GM19468 (cell line): ENCODE measurements at regions not wholly inside any gene's neighbourhood (a gene's known extent, or its start where the extent isn't known, plus 50 kb on each side); places are given as distances from the start of the nearest gene placed in this dataset.
"Not testable (repeated sequence)": the region's sequence is repeated elsewhere in the genome, so short reads cannot be mapped to it uniquely, and the experiment has no call there.

ENCODE experiments used
- ATAC-seq: cut with Tn5 transposase; IDR thresholded peaks from one replicate; pipeline ENCODE4 v1.9.1; 2021; ENCODE audit warnings: mild to moderate bottlenecking, moderate library complexity, moderate number of reproducible peaks; ENCODE audit not compliant: unreplicated experiment; ENCODE audit errors: extremely low read depth

DNA sequence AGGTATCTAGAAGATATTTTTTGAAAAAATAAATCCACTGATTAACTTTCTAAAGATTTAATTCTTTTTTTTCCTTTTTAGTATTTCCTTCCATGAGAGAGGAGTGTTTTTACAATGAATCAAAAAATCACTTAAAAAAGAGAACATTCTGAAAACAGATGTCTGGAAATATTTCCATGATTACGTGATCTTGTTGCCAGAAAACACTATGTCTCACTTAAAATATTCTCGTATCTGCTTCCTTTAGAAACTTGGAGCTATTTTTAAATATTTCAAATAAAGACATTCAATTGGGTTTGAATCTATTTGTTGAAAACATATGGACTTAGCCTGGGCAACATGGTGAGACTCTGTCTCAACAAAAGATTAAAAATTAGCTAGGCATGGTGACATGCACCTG, 232.8 kb upstream of the RASGEF1B start:
- ATAC-seq, result no peak

DNA sequence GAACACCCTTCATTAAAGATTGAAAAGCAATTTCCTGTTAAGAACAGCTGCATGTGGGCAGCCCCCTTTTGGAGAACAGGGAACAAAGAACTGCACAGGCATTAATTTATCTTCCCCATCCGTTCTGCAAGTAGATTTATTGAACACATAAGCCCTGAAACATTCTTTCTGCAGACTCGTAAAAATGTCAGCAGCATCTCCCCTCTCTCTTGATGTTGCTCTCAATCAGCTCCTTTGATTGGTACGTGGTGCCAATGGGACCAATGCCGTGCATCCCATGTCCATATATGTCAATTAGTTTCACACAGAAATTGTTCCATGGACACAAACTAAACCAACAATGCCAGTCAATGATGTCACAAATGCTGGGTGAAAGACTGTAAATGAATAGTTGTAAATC, 228.5 kb upstream of the RASGEF1B start:
- no peak for ATAC-seq

DNA sequence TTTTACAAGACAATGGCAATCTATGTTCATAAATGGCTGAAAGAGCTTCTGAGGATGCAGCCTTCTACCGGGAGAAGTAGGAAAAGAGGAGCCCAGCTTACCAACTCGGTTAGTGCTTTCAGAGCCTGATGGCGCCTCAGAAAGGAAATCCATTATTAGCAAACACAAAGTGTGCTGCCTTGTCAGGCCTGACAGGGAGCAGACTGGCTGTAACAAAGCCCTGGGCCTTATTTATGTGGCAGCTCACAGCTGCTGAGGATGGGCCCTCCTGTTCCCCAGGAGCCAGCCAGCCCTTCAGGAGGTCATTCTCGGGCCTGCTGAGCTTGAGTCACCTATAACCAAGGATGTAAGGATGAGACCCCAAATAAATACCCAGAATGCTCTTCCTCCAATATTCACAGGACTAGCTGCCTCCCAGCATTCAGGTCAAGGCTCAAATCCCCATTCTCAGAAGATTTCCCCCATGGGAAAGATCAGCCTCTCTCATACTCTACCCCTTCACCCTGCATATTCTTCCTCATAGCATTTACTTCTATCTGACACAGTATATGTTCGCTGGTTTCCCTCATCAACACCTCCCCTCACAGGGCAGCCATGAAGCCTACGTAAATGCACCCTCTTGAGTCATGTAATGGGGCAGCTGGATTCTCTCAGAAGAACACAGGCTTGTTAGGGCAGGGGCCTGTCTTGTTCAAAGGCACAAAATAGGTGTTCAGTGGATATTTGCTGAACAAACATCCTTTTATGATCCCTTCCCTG, 227.0 kb upstream of the RASGEF1B start:
- no peak for ATAC-seq

DNA sequence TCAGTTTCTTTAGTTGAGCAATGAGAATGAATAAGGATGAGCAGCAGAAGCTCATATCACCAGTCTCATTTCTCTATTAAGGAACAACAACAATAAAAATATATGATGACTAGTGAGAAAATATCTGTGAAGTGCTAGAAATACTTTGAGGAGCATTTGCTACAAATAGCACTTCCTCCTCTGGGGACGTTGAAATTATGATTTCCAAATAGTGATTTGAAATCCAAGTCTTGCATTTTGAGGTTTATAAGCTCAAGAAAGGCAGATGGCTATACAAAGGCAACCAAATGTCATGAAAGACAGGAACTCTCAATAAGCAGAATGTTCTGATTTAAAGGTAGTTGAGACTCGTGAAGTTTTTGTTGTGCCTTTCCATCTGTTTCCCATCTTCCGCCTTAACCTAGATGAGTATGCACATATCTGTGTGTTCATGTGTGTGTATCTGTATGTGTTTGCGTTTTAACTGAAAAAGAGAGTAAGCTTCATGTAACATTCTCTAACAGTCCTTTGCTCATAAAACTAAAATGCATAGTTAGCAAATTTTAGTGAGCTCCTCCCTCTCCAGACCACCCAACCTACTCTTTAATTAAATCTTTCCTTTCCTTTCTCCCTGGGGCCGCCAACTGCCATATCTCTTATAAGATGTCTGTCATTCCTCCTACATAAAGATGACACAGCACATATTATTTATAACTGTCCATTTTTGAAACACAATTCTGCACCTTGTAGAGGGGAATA, 222.6 kb upstream of the RASGEF1B start:
- ATAC-seq, result no peak

DNA sequence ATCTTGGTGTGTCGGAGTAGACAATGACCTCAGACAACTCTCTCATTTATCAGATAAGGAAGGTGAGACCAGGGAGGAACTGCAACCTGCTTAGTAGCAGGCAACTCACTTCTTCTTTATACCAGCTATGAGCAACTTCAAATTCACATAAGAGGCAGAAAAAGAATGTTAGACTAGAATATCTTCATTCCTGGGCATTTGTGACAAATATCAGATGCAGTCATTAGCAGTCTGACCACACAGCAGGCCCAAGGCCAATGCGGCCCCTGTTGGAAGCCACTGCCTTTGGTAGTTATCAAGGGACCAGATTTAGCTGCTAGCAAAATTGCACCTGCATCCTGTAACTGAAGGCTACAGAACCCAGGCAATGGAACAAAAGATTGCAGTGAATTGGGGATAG, 219.2 kb upstream of the RASGEF1B start:
- no peak for ATAC-seq

DNA sequence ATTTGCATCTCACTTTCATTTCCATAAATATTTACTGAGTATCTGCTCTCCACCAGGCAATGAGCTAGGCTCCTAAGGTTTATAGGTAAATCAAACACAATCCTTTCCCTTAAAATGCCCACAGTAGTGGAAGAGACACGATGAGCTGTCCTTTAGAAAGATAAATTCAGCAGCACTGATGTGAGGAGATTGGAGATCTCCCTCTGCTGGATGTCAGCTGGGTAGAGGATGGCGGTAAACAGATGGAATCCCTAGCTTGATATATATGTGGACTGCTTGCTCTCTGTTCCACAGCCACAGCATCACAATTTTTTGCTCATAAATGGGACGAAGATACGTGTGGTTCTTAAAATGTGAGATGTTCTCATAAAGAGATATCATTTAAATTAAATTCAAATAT, 216.4 kb upstream of the RASGEF1B start:
- no peak for ATAC-seq

DNA sequence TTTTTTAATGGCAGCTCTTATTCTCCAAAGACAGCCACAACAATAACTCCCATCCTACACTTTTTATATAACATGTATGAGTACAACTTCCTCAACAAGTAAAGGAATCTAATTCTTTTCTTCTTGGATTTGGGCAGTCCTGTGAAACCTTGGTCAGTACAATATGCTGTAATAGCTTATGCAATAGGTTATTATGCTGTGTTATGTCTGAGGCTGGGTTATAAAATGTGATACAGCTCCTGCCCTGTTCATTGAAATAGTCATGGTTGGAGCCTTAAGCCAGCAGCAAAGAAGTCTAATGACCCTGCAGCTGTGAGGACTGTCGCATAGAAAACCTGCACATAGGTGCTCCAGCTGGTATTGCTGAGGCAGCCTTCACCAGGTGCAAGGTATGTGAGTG, 215.8 kb upstream of the RASGEF1B start:
- no peak for ATAC-seq

DNA sequence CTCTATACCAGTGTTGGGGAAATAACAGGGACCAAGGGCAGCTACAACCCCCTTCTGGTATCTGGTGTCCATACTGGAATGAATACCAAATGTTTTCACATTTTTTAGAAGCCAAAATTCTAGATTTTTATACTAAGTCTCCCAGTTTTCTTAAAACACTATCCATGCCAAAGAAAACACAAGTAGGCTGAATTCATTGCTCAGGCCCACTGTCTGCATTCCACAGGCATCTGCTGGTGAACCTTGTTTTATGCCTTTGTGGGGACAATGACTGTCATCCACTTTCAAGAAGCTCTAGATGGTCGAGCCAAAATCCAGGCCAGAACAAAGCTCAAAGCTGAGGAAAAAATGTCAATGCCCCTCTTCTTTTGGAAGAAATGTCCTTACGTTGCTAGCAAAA, 213.4 kb upstream of the RASGEF1B start:
- no peak for ATAC-seq

DNA sequence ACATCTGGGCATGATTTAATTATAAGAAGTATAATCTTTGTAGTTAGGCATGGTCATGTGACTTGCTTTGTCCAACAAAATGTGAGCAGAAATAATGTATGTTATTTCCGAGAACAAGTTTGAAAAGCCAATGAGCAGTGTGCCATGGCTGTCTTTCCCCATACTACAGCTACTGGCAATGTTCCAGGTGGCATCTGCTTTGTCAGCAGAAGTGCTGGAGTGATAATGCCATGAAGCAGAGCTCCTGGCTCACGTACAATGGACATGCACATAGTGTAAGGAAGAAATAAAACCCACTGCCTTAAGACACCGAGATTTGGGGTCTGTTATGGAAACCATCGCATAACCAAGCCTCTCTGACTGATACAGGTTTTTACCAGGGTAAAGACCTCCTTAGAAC, 212.6 kb upstream of the RASGEF1B start:
- ATAC-seq, result no peak

DNA sequence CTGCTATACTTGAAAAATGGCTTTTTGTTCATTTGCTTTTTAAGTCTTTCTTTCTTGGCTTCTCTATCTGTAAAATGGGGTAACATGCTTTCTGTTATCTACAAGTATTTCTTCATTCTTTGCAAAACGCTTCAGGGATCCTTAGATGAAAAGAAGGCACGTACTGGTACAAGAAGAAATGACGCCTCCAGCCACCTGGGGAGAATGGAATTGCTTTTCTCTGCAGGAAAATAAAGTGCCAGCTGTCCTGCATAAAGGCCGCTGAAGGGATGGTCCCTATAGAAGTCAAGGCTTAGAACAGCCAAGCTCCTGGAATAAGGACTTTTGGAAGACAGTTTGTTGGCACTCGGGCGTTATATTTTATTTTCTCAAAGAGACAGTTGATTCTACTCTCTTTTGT, 210.8 kb upstream of the RASGEF1B start:
- no peak for ATAC-seq

DNA sequence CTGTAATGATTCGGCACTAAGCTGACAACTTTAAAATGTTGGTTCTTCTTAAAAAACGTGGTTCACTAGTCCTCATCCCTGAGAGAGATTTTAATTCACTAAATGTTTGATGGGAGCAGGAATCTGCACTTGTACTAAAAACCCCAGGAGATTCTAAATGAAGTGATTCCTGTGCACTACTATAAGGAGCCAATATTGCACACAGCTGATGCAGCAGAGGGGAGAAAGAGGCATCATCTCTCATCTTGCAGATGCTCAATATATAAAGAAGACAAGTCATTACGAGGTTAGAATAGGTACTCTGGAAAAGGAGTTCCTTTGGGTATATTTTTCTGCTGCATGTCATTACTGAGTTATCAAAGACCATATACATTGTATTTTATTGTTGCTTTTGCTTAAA, 207.6 kb upstream of the RASGEF1B start:
- no peak for ATAC-seq

DNA sequence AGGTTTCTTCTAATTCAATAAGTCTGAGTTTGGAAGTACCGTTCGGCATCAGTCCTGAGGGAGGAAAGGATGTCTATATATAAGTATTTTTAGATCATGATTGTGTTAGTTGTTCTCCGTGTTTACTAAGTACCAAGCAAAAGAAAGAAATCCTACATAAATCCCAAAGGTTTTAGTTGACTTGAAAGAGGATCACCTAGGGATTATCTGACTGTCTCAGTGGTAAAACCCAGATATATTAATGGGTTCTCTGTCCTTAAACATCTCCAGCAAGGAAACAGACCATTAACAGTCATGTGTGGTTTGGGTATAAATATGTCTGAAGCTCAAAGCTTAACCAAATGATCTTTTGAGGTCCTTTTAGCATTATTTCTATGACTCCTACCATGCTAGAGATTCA, 207.1 kb upstream of the RASGEF1B start:
- no peak for ATAC-seq

DNA sequence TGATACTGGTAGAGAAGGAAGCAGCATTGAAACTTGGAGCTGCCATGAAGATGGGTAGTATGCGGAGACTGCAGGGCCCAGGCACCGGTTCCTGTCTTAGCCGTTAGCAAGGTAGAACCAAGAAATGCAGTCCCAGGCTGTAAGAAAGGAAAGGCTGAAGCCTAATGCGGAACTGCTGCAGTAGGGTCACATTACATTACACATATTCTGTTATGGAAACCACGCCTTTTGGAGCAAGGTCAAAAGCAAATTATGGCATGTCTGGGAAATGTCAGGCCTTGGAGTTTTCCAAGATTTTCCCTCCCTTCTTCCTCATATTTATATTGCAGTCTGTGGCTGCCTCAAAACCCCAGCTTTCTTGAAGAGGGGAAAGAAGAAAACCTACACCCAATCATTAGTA, 204.8 kb upstream of the RASGEF1B start:
- no peak for ATAC-seq

DNA sequence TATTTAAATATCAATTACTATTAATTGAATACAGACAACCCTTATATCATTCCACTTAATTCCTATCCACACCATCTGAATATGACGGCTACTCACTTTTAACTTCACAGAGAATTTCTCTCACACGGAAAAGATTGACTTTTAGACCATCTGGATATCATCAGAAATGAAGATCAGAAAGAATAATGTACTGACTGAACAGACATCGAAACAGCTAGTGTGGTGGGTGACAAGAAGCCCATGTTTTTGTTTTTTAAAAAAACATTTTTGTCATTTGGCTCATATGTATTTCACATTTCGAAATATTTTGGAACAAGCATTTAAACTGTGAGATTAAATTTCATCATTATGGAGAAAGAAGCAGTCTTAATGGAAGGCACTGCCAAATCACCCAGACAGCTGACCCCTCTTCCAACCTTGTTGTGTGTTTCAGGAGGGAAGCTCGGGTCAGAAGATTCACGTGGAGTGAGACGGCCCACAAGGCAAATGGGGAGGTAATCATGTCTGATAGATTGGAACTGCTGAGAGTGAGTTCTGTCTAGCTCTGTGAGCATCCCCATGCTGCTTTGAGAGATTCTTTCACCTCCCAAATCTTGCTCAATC, 204.2 kb upstream of the RASGEF1B start:
- ATAC-seq, result no peak

DNA sequence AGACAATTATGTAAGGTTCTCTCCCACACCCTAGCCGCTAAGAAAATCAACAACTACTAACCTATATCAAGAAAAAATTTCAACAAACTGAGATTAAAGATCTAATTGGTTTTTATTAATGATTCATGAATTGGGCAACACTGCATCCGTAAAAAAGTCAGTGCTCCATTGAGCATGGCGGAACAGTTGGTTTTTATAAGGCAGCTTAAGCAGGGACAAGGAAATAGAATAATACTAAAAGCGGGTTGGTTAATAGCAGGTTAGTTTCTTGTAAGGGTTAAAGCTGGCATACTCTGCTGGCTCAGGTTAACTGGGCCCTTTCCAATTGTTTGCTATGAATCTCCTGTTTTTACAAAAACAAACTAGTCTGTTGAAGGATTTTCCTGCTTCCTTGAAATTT, 202.3 kb upstream of the RASGEF1B start:
- no peak for ATAC-seq

DNA sequence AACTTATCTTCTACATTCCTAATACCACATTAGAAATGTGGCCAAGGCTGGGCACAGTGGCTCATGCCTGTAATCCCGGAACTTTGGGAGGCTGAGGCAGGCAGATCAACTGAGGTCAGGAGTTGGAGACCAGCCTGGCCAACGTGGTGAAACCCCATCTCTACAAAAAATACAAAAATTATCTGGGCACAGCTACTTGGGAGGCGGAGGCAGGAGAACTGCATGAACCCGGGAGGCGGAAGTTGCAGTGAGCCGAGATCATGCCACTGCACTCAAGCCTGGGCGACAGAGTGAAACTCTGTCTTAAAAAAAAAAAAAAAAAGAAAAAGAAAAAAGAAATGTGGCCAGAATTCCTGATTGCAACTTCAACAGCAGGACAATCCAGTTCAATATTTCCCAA, 196.6 kb upstream of the RASGEF1B start:
- not testable (repeated sequence) for ATAC-seq

DNA sequence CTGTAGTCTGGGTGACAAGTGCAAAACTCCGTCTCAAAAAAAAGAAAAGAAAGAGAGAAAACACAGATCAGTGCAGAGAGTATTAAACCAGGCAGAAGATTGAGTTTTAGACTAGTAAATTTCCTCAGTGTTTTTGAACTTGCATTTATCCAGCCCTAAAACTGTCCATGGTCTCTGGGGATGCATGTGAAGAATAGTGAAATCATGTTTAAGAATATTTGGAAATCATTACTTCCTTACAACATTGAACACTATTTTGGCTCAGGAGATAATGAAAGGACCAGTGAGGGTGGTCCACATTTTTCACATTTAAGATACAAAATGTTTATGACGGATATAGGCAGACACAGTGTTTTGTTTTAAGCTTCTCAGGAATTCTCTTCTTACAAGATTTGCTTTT, 195.8 kb upstream of the RASGEF1B start:
- ATAC-seq, result no peak

DNA sequence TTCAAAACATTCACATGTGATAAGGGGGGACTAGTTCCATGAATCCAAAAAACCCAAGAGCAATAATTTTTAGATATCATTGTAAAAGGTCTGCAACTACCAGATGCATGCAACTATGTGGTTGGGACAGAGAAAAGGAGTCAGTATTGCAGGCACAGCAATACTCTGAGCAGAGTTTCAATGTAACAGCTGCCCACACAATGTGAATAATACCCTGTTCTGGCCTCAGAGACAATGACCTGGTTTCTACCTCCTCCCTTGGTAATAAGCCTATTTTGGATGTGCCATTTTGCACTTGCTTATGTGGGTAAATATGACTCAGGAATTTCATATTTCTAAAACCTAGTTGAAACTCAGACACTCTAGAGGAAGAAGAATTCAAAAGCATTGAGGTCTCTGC, 194.8 kb upstream of the RASGEF1B start:
- ATAC-seq, result no peak

DNA sequence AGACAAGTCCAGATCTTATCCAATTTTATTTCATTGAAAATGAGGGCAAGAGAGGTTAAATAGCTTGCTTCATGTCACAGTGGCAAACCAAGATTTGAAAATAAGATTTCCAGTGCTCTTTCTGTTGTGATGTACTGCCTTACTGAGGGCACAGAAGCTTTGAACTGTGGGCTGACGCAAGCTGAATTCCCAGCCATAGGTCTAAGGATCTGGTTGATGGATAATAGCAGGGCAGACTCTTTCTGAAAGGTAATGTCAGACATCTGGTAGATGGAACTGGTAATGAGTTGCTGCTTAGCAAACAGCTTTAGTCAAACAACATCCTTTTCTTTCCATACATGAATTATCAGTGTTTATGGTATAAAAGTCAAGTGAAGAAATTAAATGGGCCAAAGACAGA, 193.9 kb upstream of the RASGEF1B start:
- no peak for ATAC-seq

DNA sequence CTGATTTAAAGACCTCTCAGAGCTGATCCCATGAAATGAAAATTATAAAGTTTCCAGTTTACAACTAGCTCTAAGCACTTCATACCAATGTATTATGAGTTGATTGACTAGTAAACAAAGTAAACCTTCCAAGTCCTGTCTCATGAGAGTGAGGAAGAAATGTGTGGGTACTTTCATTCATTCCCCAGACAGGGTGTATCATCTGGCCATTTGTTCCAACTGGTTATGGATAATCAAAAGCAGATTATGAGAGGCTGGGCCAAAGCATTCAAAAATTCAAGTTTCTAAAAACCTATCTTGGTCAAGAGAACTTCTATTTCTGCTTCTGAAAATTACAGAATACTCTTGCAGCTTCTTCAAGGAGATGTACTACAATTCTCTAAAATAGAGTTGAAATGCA, 193.3 kb upstream of the RASGEF1B start:
- no peak for ATAC-seq

DNA sequence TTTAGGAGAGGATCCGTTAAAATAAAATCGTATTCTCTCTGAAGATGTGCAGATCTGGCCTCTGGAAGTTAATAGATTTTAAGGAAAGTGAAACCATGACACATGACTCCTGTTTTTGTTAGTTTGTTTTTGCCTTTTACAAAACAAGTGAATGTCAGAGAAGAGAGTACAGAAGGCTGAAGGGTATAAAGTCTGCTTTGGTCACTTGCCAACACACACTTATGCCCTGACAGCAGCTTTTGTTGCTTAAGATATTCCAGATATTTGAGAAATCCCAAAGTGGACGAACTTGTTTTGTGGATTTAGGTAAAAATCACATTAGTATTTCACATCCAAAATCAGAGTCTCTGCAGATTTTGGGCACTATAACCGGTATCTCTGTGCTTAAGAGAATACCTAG, 192.4 kb upstream of the RASGEF1B start:
- no peak for ATAC-seq

DNA sequence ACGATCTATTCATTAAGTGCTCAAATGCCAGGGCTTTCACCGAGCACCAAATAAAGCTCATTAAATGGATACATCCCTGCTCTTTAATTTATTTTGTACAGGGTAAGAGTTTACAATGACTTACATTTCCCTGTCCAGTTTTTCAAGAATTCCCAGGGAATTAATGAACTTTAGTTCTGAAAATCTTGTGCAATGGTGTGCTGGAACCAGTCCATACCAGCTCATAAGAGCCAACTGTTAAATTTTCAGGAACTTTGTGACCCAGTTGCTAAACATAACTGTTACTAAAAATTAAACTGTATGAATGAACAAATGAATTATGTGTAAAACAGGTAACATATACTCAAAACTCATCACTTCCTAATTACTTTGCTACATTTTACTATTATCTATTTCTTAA, 191.7 kb upstream of the RASGEF1B start:
- no peak for ATAC-seq
